ENCODE measurements at regions not wholly inside any gene's neighbourhood (a gene's known extent, or its start where the extent isn't known, plus 50 kb on each side); places are given as distances from the start of the nearest gene placed in this dataset.

- Histone ChIP-seq H3K27ac (replicated peaks) (no peak overlapping the region), H3K4me3 (replicated peaks; ENCODE audit: insufficient read depth, low read length) (no peak overlapping the region), H3K27me3 (ENCODE audit: insufficient read depth, poor library complexity, severe bottlenecking) (peaks cover 2% of the 10 kb centered on the region)
- TF ChIP-seq POLR2AphosphoS5 (IDR thresholded peaks at IDR 0.05; ENCODE audit: low read depth) (no peak), SPI1 (IDR thresholded peaks at IDR 0.05; ENCODE audit: borderline replicate concordance, low read depth) (no peak), CTCF (IDR thresholded peaks at IDR 0.05; ENCODE audit: insufficient read depth, low read length) (no peak), REST (IDR thresholded peaks at IDR 0.05; ENCODE audit: insufficient replicate concordance, low read depth) (no peak), GABPA (IDR thresholded peaks at IDR 0.05; ENCODE audit: low read depth) (no peak)
- DNase-seq (ENCODE audit: low read depth in 1 of 2, low spot score in 1 of 2): no peak
Measured at GRCh38 chr10:120085096-120085796, 192.7 kb downstream of the SEC23IP start.

GRCh38 chr10:120086066-120086465 is 193.5 kb downstream of the SEC23IP start:
- peaks cover 2% of the 10 kb centered on the region for H3K27me3 ChIP-seq (ENCODE audit: insufficient read depth, poor library complexity, severe bottlenecking)
- no peak overlapping the region for H3K27ac ChIP-seq (replicated peaks)
- no peak for DNase-seq (ENCODE audit: low read depth in 1 of 2, low spot score in 1 of 2)
- no peak overlapping the region for H3K4me3 ChIP-seq (replicated peaks; ENCODE audit: insufficient read depth, low read length)
- no peak for TF ChIP-seq SPI1 (IDR thresholded peaks at IDR 0.05; ENCODE audit: borderline replicate concordance, low read depth)
- no peak for TF ChIP-seq REST (IDR thresholded peaks at IDR 0.05; ENCODE audit: insufficient replicate concordance, low read depth)
- no peak for TF ChIP-seq POLR2AphosphoS5 (IDR thresholded peaks at IDR 0.05; ENCODE audit: low read depth)
- TF ChIP-seq CTCF (IDR thresholded peaks at IDR 0.05; ENCODE audit: insufficient read depth, low read length): no peak
- no peak for TF ChIP-seq GABPA (IDR thresholded peaks at IDR 0.05; ENCODE audit: low read depth)

- TF ChIP-seq POLR2AphosphoS5 (IDR thresholded peaks at IDR 0.05; ENCODE audit: low read depth): no peak
- no peak for TF ChIP-seq SPI1 (IDR thresholded peaks at IDR 0.05; ENCODE audit: borderline replicate concordance, low read depth)
- no peak for TF ChIP-seq REST (IDR thresholded peaks at IDR 0.05; ENCODE audit: insufficient replicate concordance, low read depth)
- no peak for TF ChIP-seq GABPA (IDR thresholded peaks at IDR 0.05; ENCODE audit: low read depth)
- TF ChIP-seq CTCF (IDR thresholded peaks at IDR 0.05; ENCODE audit: insufficient read depth, low read length): no peak
- H3K4me3 ChIP-seq (replicated peaks; ENCODE audit: insufficient read depth, low read length): no peak overlapping the region
- no peak for DNase-seq (ENCODE audit: low read depth in 1 of 2, low spot score in 1 of 2)
- no peak overlapping the region for H3K27ac ChIP-seq (replicated peaks)
- H3K27me3 ChIP-seq (ENCODE audit: insufficient read depth, poor library complexity, severe bottlenecking): peaks cover 2% of the 10 kb centered on the region
Measured at GRCh38 chr10:120087109-120087508, 194.6 kb downstream of the SEC23IP start.

Measured in HL-60 (cell line).